ENCODE measurements at regions not wholly inside any gene's neighbourhood (a gene's known extent, or its start where the extent isn't known, plus 50 kb on each side); places are given as distances from the start of the nearest gene placed in this dataset.

- TF ChIP-seq CTCF (IDR thresholded peaks at IDR 0.05; ENCODE audit: insufficient read depth, low read length) (no peak), REST (IDR thresholded peaks at IDR 0.05; ENCODE audit: insufficient replicate concordance, low read depth) (no peak), SPI1 (IDR thresholded peaks at IDR 0.05; ENCODE audit: borderline replicate concordance, low read depth) (no peak), POLR2AphosphoS5 (IDR thresholded peaks at IDR 0.05; ENCODE audit: low read depth) (no peak), GABPA (IDR thresholded peaks at IDR 0.05; ENCODE audit: low read depth) (no peak)
Observed at GRCh38 chr10:50992356-50992901, 81.9 kb upstream of the PRKG1 start.
